ENCODE measurements at regions not wholly inside any gene's neighbourhood (a gene's known extent, or its start where the extent isn't known, plus 50 kb on each side); places are given as distances from the start of the nearest gene placed in this dataset.

GRCh38 chr1:101697072-101697471, 299.7 kb downstream of the OLFM3 start:
- no peak for TF ChIP-seq CTCF (IDR thresholded peaks at IDR 0.05; ENCODE audit: low read depth, low read length)
- no peak overlapping the region for H3K4me3 ChIP-seq (replicated peaks in 1 of 2; ENCODE audit: low read depth in 2 of 2, low read length in 2 of 2)
- peak; percentile 3 to 25 for DNase-seq (ENCODE audit: low read depth in 2 of 2)

DNA sequence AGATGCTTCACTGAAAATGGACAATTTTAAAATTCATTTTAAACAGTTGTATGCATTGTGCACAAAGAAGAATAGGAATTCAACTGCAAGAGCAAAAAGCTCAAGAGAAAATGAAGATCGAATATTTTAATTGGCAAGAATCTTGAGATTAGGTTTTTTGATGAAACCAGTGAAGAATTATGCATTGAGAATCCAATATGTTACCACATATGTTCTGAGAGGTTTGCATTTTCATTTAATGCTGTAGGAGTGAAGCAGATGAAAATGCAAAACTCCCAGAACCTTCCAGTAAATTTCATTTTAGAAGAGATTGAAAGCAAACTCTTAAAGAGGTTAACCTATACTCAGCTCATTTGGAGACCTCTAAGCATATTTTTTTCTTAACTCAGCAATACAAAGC, 298.0 kb downstream of the OLFM3 start:
- no peak for DNase-seq (ENCODE audit: low read depth in 2 of 2)
- no peak overlapping the region for H3K4me3 ChIP-seq (replicated peaks in 1 of 2; ENCODE audit: low read depth in 2 of 2, low read length in 2 of 2)
- TF ChIP-seq CTCF (IDR thresholded peaks at IDR 0.05; ENCODE audit: low read depth, low read length) = no peak

- no peak for DNase-seq (ENCODE audit: low read depth in 2 of 2)
- TF ChIP-seq CTCF (IDR thresholded peaks at IDR 0.05; ENCODE audit: low read depth, low read length) = no peak
- no peak overlapping the region for H3K4me3 ChIP-seq (replicated peaks in 1 of 2; ENCODE audit: low read depth in 2 of 2, low read length in 2 of 2)
These were observed 291.8 kb downstream of the OLFM3 start for GRCh38 chr1:101704895-101705294.

DNA sequence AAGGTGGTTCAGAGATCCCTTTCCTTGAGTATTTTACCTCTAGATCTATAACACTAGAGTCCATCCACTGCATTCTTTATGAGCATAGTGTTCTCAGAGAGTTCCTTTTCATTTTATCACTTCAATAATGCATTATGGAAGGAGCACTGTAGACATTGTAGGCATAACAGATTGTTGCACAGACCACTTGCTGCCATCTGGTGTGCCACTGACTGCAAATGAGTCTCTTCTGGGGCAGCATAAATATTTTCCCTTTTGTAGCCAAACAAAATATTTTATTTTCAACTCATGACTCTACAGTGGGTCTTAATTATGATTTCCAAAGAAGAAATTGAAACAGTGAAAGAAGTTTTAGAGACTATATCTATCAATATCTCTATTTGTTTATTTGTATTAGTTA, 290.4 kb downstream of the OLFM3 start:
- DNase-seq (ENCODE audit: low read depth in 2 of 2) = no peak
- H3K4me3 ChIP-seq (replicated peaks in 1 of 2; ENCODE audit: low read depth in 2 of 2, low read length in 2 of 2) = no peak overlapping the region
- no peak for TF ChIP-seq CTCF (IDR thresholded peaks at IDR 0.05; ENCODE audit: low read depth, low read length)

DNA sequence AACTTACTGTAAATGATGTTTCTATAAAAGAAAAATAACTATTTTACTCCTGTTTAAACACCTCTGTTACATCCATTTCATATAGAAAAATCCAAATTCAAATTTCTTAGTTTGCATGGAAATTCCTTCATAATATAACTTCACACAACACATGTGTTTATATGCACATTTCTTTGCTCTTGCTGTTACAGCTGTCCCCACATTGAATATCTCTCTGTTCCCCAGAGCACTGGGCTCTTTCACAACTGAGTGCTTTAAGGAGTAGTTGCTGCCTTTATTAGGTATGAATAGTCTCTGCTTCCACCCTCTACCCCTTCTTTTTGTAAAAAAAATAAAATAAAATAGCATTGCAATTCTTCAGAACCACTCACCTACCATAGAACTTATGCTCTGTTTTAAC, 287.0 kb downstream of the OLFM3 start:
- no peak for DNase-seq (ENCODE audit: low read depth in 2 of 2)
- H3K4me3 ChIP-seq (replicated peaks in 1 of 2; ENCODE audit: low read depth in 2 of 2, low read length in 2 of 2) = no peak overlapping the region
- no peak for TF ChIP-seq CTCF (IDR thresholded peaks at IDR 0.05; ENCODE audit: low read depth, low read length)

DNA sequence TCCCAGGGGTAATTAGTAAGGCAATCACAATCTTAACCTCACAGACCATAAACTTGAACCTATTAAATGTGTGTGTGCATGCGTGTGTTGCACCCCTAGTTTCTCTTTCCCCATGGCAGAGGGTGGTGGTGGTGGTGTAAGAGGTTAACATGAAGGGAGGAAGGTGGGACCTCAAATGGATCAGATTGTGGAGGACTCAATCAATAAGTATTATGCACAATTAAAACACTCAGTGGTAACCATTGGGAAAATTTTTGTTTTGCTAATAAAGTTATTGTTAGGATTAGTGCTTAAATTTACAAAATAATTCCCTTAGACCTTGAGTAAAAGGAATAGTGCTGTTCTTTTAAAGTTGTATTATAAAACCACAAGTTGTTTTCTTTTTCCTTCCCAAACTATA, 283.0 kb downstream of the OLFM3 start:
- TF ChIP-seq CTCF (IDR thresholded peaks at IDR 0.05; ENCODE audit: low read depth, low read length) = no peak
- no peak overlapping the region for H3K4me3 ChIP-seq (replicated peaks in 1 of 2; ENCODE audit: low read depth in 2 of 2, low read length in 2 of 2)
- no peak for DNase-seq (ENCODE audit: low read depth in 2 of 2)

- no peak for TF ChIP-seq CTCF (IDR thresholded peaks at IDR 0.05; ENCODE audit: low read depth, low read length)
- DNase-seq (ENCODE audit: low read depth in 2 of 2) = no peak
- H3K4me3 ChIP-seq (replicated peaks in 1 of 2; ENCODE audit: low read depth in 2 of 2, low read length in 2 of 2) = no peak overlapping the region
These were observed 273.3 kb downstream of the OLFM3 start for GRCh38 chr1:101723415-101723814.

Data from cardiac fibroblast (primary cell).